ENCODE measurements at regions not wholly inside any gene's neighbourhood (a gene's known extent, or its start where the extent isn't known, plus 50 kb on each side); places are given as distances from the start of the nearest gene placed in this dataset.

DNA sequence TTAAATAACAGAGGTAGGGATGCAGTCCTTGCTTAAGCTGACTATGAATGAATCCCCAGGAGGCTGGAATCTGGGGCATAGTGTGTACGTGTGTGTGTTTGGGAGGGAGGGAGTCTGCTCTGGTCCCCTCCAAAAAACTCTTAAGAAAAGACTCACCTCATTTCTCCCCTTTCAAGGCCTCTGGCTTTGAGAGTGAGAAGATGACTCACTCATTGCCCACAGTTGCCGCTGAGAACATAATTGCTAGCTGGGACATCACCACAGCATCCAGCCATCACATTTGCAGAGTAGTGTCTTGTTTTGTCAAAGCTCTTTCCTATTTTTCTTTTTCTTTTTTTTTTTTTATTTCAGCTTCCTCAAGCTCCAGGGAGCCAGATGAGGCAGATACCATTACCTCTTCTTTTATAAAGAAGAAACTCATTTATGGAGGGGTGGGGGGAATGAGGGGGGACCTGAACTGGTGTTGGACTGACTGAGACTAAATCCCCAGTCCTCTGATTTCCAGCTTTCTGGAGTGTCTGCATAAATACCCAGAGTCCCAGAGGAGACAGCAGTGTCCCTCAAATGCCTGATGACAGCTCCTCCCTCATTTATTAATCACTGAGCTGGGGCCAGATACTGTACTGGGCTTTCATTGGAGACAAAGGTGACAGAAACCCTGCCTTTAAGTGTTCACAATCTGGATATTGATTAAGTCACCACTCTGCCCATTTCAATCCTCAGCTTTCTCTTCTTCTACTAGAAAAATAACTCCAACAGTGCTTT, 61.9 kb upstream of the LAS1L start:
- no peak for DNase-seq (ENCODE audit: low spot score)
- Mint-ChIP-seq H3K27me3 (ENCODE audit: unreplicated experiment) (peaks cover 7% of the 10 kb centered on the region), H3K36me3 (ENCODE audit: low read depth, unreplicated experiment) (no peaks in the 10 kb centered on the region), H3K4me3 (ENCODE audit: unreplicated experiment) (no peak overlapping the region), H3K27ac (ENCODE audit: unreplicated experiment) (no peak overlapping the region), H3K9me3 (ENCODE audit: unreplicated experiment) (no peaks in the 10 kb centered on the region), H3K4me1 (ENCODE audit: unreplicated experiment) (peaks cover 30% of the 10 kb centered on the region)
- TF ChIP-seq, protein P1, sequence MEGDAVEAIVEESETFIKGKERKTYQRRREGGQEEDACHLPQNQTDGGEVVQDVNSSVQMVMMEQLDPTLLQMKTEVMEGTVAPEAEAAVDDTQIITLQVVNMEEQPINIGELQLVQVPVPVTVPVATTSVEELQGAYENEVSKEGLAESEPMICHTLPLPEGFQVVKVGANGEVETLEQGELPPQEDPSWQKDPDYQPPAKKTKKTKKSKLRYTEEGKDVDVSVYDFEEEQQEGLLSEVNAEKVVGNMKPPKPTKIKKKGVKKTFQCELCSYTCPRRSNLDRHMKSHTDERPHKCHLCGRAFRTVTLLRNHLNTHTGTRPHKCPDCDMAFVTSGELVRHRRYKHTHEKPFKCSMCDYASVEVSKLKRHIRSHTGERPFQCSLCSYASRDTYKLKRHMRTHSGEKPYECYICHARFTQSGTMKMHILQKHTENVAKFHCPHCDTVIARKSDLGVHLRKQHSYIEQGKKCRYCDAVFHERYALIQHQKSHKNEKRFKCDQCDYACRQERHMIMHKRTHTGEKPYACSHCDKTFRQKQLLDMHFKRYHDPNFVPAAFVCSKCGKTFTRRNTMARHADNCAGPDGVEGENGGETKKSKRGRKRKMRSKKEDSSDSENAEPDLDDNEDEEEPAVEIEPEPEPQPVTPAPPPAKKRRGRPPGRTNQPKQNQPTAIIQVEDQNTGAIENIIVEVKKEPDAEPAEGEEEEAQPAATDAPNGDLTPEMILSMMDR (IDR thresholded peaks at IDR 0.05; ENCODE audit: unreplicated experiment) = no peak

DNA sequence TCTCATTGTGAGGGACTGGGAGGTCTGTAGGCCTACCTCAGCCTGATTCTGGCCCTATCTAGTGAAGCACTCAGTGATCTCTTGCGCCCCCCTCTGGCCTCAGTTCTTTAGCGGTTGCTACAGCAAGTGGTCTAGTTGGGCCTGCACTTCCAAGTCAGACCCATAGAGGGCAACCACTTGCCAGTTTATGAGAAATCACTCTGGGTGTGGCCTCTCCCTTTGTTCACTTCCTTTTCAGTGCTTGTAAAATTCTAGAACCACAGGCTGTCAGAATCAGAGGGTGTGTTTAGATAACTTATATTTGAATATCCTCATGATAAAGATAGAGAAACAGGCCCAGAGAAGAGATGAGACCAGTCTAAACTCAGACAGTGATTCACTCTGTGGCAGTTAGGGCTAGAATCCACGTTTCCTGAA, 60.9 kb upstream of the LAS1L start:
- H3K27me3 Mint-ChIP-seq (ENCODE audit: unreplicated experiment) = peaks cover 7% of the 10 kb centered on the region
- peak; percentile 88 for DNase-seq (ENCODE audit: low spot score)
- H3K4me1 Mint-ChIP-seq (ENCODE audit: unreplicated experiment) = peaks cover 28% of the 10 kb centered on the region
- H3K36me3 Mint-ChIP-seq (ENCODE audit: low read depth, unreplicated experiment) = no peaks in the 10 kb centered on the region
- H3K4me3 Mint-ChIP-seq (ENCODE audit: unreplicated experiment) = no peak overlapping the region
- peak overlapping the region; percentile 36 for H3K27ac Mint-ChIP-seq (ENCODE audit: unreplicated experiment)
- no peaks in the 10 kb centered on the region for H3K9me3 Mint-ChIP-seq (ENCODE audit: unreplicated experiment)
- TF ChIP-seq, protein P1 (IDR thresholded peaks at IDR 0.05; ENCODE audit: unreplicated experiment) = peak; percentile 94

DNA sequence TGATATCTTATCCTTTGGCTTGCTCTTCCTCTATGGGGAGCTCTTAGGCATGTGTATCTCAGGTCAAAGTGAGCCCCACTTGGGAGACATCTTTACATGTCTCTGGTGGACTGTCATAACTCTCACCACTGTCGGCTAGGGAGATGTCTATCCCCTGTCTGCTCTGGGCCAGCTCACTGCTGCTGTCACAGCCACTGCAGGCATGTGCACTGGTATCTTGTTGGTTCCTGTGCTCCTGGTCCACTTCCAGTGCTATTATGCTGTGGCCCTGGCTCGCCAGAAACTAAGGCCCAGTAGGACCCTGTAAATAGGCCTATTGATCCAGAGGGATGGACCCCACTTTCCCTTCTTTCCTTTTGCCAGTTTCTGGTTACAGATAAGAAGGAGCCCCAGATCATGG, 56.6 kb upstream of the LAS1L start:
- Mint-ChIP-seq H3K27ac (ENCODE audit: unreplicated experiment) (no peak overlapping the region), H3K9me3 (ENCODE audit: unreplicated experiment) (no peaks in the 10 kb centered on the region), H3K4me3 (ENCODE audit: unreplicated experiment) (no peak overlapping the region), H3K4me1 (ENCODE audit: unreplicated experiment) (peaks cover 11% of the 10 kb centered on the region), H3K36me3 (ENCODE audit: low read depth, unreplicated experiment) (no peaks in the 10 kb centered on the region), H3K27me3 (ENCODE audit: unreplicated experiment) (peaks cover 3% of the 10 kb centered on the region)
- DNase-seq (ENCODE audit: low spot score) = no peak
- TF ChIP-seq, protein P1 (IDR thresholded peaks at IDR 0.05; ENCODE audit: unreplicated experiment) = no peak

DNA sequence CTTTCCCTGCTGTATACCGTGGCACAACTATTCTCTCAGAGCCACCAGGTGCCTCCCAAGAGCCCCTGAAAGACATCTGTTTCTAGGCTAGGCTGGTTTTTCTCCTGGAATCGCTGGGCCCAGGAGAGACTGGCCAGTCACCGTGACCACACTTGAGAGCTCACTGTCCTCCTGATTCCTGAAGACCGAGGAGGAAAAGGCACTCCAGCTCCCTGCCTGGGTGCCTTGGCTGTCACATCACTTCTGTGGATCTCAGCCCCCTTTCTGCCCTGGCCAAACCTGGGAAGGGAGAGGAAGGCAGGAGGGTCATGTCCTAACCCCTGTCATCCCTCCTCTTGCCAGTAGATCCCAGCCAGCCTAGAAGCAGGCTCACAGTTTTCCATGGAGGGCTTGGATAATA, 54.7 kb upstream of the LAS1L start:
- Mint-ChIP-seq H3K36me3 (ENCODE audit: low read depth, unreplicated experiment) (no peaks in the 10 kb centered on the region), H3K27ac (ENCODE audit: unreplicated experiment) (no peak overlapping the region), H3K4me1 (ENCODE audit: unreplicated experiment) (peaks cover 7% of the 10 kb centered on the region), H3K27me3 (ENCODE audit: unreplicated experiment) (peaks cover 3% of the 10 kb centered on the region), H3K4me3 (ENCODE audit: unreplicated experiment) (no peak overlapping the region), H3K9me3 (ENCODE audit: unreplicated experiment) (no peaks in the 10 kb centered on the region)
- DNase-seq (ENCODE audit: low spot score) = no peak
- TF ChIP-seq, protein P1 (IDR thresholded peaks at IDR 0.05; ENCODE audit: unreplicated experiment) = no peak

DNA sequence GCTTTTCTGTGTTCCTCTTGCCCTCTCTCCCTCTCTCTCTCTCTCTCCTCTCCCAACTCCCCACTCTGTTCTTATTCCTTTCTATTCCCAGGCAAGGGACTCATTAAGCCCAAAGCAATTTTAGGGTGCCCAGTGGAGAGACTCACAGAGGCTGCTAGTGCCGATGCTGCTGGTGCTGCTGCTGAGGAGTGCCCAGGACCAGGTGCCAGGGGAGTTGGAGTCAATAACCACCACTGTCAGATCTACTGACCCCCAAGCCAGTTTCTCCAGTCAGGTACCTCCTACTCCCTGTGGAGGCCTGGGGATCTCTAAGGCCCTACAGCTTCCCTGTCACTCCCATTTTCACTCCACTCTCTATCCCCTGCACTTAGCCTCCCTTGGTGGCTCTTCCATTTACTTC, 54.2 kb upstream of the LAS1L start:
- Mint-ChIP-seq H3K36me3 (ENCODE audit: low read depth, unreplicated experiment) (no peaks in the 10 kb centered on the region), H3K27ac (ENCODE audit: unreplicated experiment) (no peak overlapping the region), H3K4me1 (ENCODE audit: unreplicated experiment) (peaks cover 7% of the 10 kb centered on the region), H3K4me3 (ENCODE audit: unreplicated experiment) (no peak overlapping the region), H3K27me3 (ENCODE audit: unreplicated experiment) (peaks cover 3% of the 10 kb centered on the region), H3K9me3 (ENCODE audit: unreplicated experiment) (no peaks in the 10 kb centered on the region)
- no peak for DNase-seq (ENCODE audit: low spot score)
- TF ChIP-seq, protein P1 (IDR thresholded peaks at IDR 0.05; ENCODE audit: unreplicated experiment) = no peak

Data from endothelial cell (in vitro differentiated cells).